GM12865 (cell line): ENCODE measurements at regions not wholly inside any gene's neighbourhood (a gene's known extent, or its start where the extent isn't known, plus 50 kb on each side); places are given as distances from the start of the nearest gene placed in this dataset.

Source experiments
- DNase-seq: peaks from one replicate; pipeline ENCODE4 v3.0.0; 2010; ENCODE audit warnings: low read depth
- H3K4me3 ChIP-seq: 2 replicates; pipeline ENCODE4 v1.5.1; 2011; ENCODE audit warnings: mild to moderate bottlenecking, low read depth, low read length, control low read depth
- CTCF ChIP-seq: IDR thresholded peaks from 2 replicates; pipeline ENCODE4 v1.5.1; 2011; ENCODE audit warnings: low read length, control low read depth, low read depth, inconsistent platforms; ENCODE audit not compliant: insufficient read depth; ENCODE audit errors: missing control alignments

GRCh38 chr9:16310278-16311110, 560.0 kb downstream of the BNC2 start:
- TF ChIP-seq CTCF: no peak
- DNase-seq: no peak
- H3K4me3 ChIP-seq: no peak overlapping the region

GRCh38 chr9:16312116-16312515, 558.4 kb downstream of the BNC2 start:
- no peak for TF ChIP-seq CTCF
- H3K4me3 ChIP-seq: no peak overlapping the region
- no peak for DNase-seq

- no peak for DNase-seq
- TF ChIP-seq CTCF: no peak
- no peak overlapping the region for H3K4me3 ChIP-seq
Observed at GRCh38 chr9:16312962-16313546, 557.4 kb downstream of the BNC2 start.

- TF ChIP-seq CTCF: no peak
- no peak for DNase-seq
Observed at GRCh38 chr9:16314476-16314875, 556.0 kb downstream of the BNC2 start.

GRCh38 chr9:16315720-16316119, 554.8 kb downstream of the BNC2 start:
- H3K4me3 ChIP-seq: no peak overlapping the region
- TF ChIP-seq CTCF: no peak
- DNase-seq: no peak

More at GRCh38 chr9:16314476-16314875, 556.0 kb downstream of the BNC2 start:
- H3K4me3 ChIP-seq: no peak overlapping the region

GRCh38 chr9:16316456-16316855, 554.0 kb downstream of the BNC2 start:
- TF ChIP-seq CTCF: no peak
- no peak overlapping the region for H3K4me3 ChIP-seq
- no peak for DNase-seq
